ENCODE measurements at regions not wholly inside any gene's neighbourhood (a gene's known extent, or its start where the extent isn't known, plus 50 kb on each side); places are given as distances from the start of the nearest gene placed in this dataset.
"Not testable (repeated sequence)": the region's sequence is repeated elsewhere in the genome, so short reads cannot be mapped to it uniquely, and the experiment has no call there.

DNA sequence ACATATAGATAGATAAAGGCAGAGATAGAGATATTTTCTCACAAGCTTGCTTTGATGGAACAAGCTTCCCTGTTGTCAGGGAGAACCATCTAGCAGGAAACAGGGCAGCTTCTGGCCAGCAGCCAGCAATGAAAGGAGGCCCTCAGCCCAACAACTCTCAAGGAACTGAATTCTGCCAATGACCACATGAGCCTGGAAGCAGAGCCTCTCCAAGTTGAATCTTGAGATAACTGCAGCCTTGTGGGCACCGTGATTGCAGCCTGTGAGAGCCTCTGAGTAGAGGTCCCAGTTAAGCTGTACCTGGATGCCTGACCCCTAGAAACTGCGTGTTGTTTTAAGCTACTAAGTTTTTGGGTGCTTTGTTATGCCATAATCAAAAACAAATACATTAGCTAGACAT, 69.8 kb upstream of the NOMO2 start:
- H3K4me3 ChIP-seq (replicated peaks in 1 of 3; ENCODE audit: insufficient read depth in 1 of 3, low read depth in 2 of 3, low read length in 3 of 3); H3K9ac ChIP-seq (ENCODE audit: insufficient read depth, low read depth, low read length); H2AFZ ChIP-seq (ENCODE audit: low read length); in situ Hi-C loops (cut with HindIII; ENCODE audit: extremely low pct_ligation_motif_present, low pct_unique_long_range_greater_than_20kb); H3K36me3 ChIP-seq (replicated peaks in 1 of 2; ENCODE audit: control insufficient read depth in 1 of 2, insufficient read depth in 2 of 2, low read length in 2 of 2); DNase-seq (ENCODE audit: low spot score); H3K4me1 ChIP-seq (ENCODE audit: insufficient read depth, low read length); CTCF ChIA-PET (ENCODE audit: low intra/inter-chr PET ratio, low total read pairs); H3K27me3 ChIP-seq (ENCODE audit: control insufficient read depth in 1 of 2, insufficient read depth in 2 of 2, low read length in 2 of 2); intact Hi-C loops (cut with micrococcal nuclease; ENCODE audit: unreplicated experiment); H3K79me2 ChIP-seq (ENCODE audit: insufficient read depth, low read length); BruUV-seq (replicated peaks); H4K20me1 ChIP-seq (ENCODE audit: insufficient read depth, low read length); ATAC-seq; POLR2A ChIA-PET; H3K27ac ChIP-seq (ENCODE audit: extremely low read length, insufficient read depth, low read length); H3K4me2 ChIP-seq (ENCODE audit: low read depth, low read length); H3K9me3 ChIP-seq (ENCODE audit: low read length); FAIRE-seq: not testable (repeated sequence)
- WGBS (ENCODE audit: low lambda C conversion rate), result no CpG with 5 or more reads among the region's 2 CpGs

GRCh38 chr16:18616993-18617392, 55.1 kb upstream of the NOMO2 start:
- H3K4me3 ChIP-seq (replicated peaks in 1 of 3; ENCODE audit: insufficient read depth in 1 of 3, low read depth in 2 of 3, low read length in 3 of 3); H4K20me1 ChIP-seq (ENCODE audit: insufficient read depth, low read length); CTCF ChIA-PET (ENCODE audit: low intra/inter-chr PET ratio, low total read pairs); intact Hi-C loops (cut with micrococcal nuclease; ENCODE audit: unreplicated experiment); H3K27ac ChIP-seq (ENCODE audit: extremely low read length, insufficient read depth, low read length); H3K79me2 ChIP-seq (ENCODE audit: insufficient read depth, low read length); H3K27me3 ChIP-seq (ENCODE audit: control insufficient read depth in 1 of 2, insufficient read depth in 2 of 2, low read length in 2 of 2); in situ Hi-C loops (cut with HindIII; ENCODE audit: extremely low pct_ligation_motif_present, low pct_unique_long_range_greater_than_20kb); H3K9me3 ChIP-seq (ENCODE audit: low read length); POLR2A ChIA-PET; H2AFZ ChIP-seq (ENCODE audit: low read length); H3K36me3 ChIP-seq (replicated peaks in 1 of 2; ENCODE audit: control insufficient read depth in 1 of 2, insufficient read depth in 2 of 2, low read length in 2 of 2); H3K9ac ChIP-seq (ENCODE audit: insufficient read depth, low read depth, low read length); FAIRE-seq; BruUV-seq (replicated peaks): not testable (repeated sequence)
- H3K4me2 ChIP-seq (ENCODE audit: low read depth, low read length), result peak overlapping the region; percentile 37; the same call in 1 of the 2 replicates
- DNase-seq (ENCODE audit: low spot score) (peak; percentile 21), ATAC-seq (peak; percentile 59)
- WGBS (ENCODE audit: low lambda C conversion rate), result 13% methylated on average over 4 of the region's 4 CpGs
- peaks cover 24% of the 10 kb centered on the region for H3K4me1 ChIP-seq (ENCODE audit: insufficient read depth, low read length)
- peak; percentile 95 for TF ChIP-seq SP5 (CRISPR knock-in tag; IDR thresholded peaks at IDR 0.05; ENCODE audit: borderline replicate concordance, low read depth)

DNA sequence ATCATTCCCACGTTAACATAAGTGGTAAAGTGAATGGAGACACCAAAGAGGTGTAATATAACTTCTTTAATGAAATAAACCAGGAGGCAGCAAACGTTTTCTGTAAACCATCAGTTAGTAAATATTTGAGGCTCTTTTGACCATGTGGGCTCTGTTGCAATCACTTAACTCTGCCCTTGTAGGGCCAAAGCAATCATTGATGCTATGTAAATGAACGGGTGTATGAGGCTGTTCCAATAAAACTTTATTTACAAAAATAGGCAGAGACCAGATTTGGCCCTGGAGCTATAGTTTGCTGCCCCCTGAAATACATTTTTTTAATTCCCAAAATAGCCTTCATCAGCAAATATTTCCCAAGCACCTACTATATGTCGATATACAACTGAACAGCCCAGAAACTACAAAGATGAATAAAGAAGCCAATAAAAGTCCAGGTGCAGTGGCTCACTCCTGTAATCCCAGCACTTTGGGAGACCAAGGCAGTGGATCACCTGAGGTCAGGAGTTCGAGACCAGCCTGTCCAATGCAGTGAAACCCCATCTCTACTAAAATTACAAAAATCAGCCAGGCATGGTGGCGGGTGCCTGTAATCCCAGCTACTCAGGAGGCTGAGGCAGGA, 54.3 kb upstream of the NOMO2 start:
- ATAC-seq, result peak; percentile 74
- H3K79me2 ChIP-seq (ENCODE audit: insufficient read depth, low read length); H3K4me3 ChIP-seq (replicated peaks in 1 of 3; ENCODE audit: insufficient read depth in 1 of 3, low read depth in 2 of 3, low read length in 3 of 3); CTCF ChIA-PET (ENCODE audit: low intra/inter-chr PET ratio, low total read pairs); H4K20me1 ChIP-seq (ENCODE audit: insufficient read depth, low read length); H3K36me3 ChIP-seq (replicated peaks in 1 of 2; ENCODE audit: control insufficient read depth in 1 of 2, insufficient read depth in 2 of 2, low read length in 2 of 2); H3K27ac ChIP-seq (ENCODE audit: extremely low read length, insufficient read depth, low read length); H3K9ac ChIP-seq (ENCODE audit: insufficient read depth, low read depth, low read length); FAIRE-seq; H3K9me3 ChIP-seq (ENCODE audit: low read length); H2AFZ ChIP-seq (ENCODE audit: low read length); intact Hi-C loops (cut with micrococcal nuclease; ENCODE audit: unreplicated experiment); H3K27me3 ChIP-seq (ENCODE audit: control insufficient read depth in 1 of 2, insufficient read depth in 2 of 2, low read length in 2 of 2); BruUV-seq (replicated peaks); in situ Hi-C loops (cut with HindIII; ENCODE audit: extremely low pct_ligation_motif_present, low pct_unique_long_range_greater_than_20kb); POLR2A ChIA-PET; H3K4me2 ChIP-seq (ENCODE audit: low read depth, low read length); TF ChIP-seq FOXA1 (IDR thresholded peaks at IDR 0.05): not testable (repeated sequence)
- 38% methylated on average over 6 of the region's 6 CpGs for WGBS (ENCODE audit: low lambda C conversion rate)
- DNase-seq (ENCODE audit: low spot score), result peak; percentile 46
- H3K4me1 ChIP-seq (ENCODE audit: insufficient read depth, low read length), result peaks cover 24% of the 10 kb centered on the region
- 0 out of 2 replicates have a peak, but pooled peaks have one; percentile 9 for TF ChIP-seq FOXA1 (CRISPR knock-in tag; IDR thresholded peaks at IDR 0.05)

All from HepG2 (cell line).